ENCODE measurements at regions not wholly inside any gene's neighbourhood (a gene's known extent, or its start where the extent isn't known, plus 50 kb on each side); places are given as distances from the start of the nearest gene placed in this dataset.

DNA sequence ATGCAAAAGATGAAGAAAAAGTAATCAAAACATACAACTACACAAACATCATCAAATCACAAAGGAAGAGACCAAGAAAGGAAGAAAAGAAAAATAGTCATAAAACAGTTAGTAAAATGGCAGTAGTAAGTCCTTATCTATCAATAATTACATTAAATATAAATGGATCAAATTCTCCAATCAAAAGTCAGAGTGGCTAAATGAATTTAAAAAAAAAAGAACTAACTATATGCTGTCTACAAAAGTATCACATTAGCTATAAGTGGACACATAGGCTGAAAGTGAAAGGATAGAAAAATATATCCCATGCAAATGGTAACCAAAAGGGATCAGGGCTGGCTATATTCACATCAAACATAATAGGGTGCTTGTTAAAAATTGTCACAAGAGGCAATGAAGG is 116.5 kb downstream of the NOL4 start:
- Histone ChIP-seq H3K27ac (no peak overlapping the region), H3K4me1 (replicated peaks in 1 of 2) (no peaks in the 10 kb centered on the region), H3K4me3 (no peak overlapping the region), H3K9me3 (replicated peaks in 1 of 3) (peaks cover 0 to 3% (median 0%) of the 10 kb centered on the region in 3 donors), H3K27me3 (no peaks in the 10 kb centered on the region), H3K36me3 (replicated peaks in 1 of 2) (no peaks in the 10 kb centered on the region)
- TF ChIP-seq CTCF (IDR thresholded peaks at IDR 0.05) (no peak), POLR2A (IDR thresholded peaks at IDR 0.05) (no peak)
- intact Hi-C loops (cut with DNase I), result no loop called here
- no peak for DNase-seq

DNA sequence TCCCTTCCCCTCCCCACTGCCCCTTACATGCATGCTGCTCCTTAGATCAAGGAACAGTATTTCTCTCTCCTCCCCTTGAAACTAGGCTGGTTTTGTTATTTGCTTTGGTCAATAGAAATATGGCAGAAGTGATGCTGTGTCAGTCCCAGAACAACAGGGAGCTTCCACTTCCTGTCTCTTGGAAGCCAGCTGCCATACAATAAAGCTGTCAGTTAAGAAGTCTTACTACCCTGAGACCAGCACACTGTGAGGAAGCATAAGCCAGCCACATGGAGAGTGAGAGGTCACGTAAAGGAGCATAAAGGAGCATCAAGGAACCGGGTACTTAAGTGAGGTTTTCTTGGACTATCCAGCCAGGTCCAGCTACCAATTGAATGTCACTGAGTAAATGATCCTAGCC is 126.6 kb downstream of the NOL4 start:
- no peak overlapping the region for H3K27ac ChIP-seq
- no peak for DNase-seq
- intact Hi-C loops (cut with DNase I), result no loop called here
- no peaks in the 10 kb centered on the region for H3K27me3 ChIP-seq
- H3K36me3 ChIP-seq (replicated peaks in 1 of 2), result no peaks in the 10 kb centered on the region
- WGBS, 4 donors, result 38 to 53% (median 51%) methylated on average over 2 of the region's 2 CpGs
- no peaks in the 10 kb centered on the region for H3K9me3 ChIP-seq (replicated peaks in 1 of 3)
- no peak for TF ChIP-seq POLR2A (IDR thresholded peaks at IDR 0.05)
- TF ChIP-seq CTCF (IDR thresholded peaks at IDR 0.05), result no peak
- H3K4me3 ChIP-seq, result no peak overlapping the region
- H3K4me1 ChIP-seq (replicated peaks in 1 of 2), result no peaks in the 10 kb centered on the region

- WGBS, 4 donors, result 48 to 82% (median 60%) methylated on average over 1 of the region's 1 CpG
- Histone ChIP-seq H3K36me3 (replicated peaks in 1 of 2) (no peaks in the 10 kb centered on the region), H3K4me3 (no peak overlapping the region), H3K9me3 (replicated peaks in 1 of 3) (no peaks in the 10 kb centered on the region), H3K27me3 (no peaks in the 10 kb centered on the region), H3K4me1 (replicated peaks in 1 of 2) (no peaks in the 10 kb centered on the region), H3K27ac (no peak overlapping the region)
- TF ChIP-seq POLR2A (IDR thresholded peaks at IDR 0.05) (no peak), CTCF (IDR thresholded peaks at IDR 0.05) (no peak)
- intact Hi-C loops (cut with DNase I), result no loop called here
- DNase-seq, result no peak
Observed at GRCh38 chr18:34097312-34097711, 127.4 kb downstream of the NOL4 start.

DNA sequence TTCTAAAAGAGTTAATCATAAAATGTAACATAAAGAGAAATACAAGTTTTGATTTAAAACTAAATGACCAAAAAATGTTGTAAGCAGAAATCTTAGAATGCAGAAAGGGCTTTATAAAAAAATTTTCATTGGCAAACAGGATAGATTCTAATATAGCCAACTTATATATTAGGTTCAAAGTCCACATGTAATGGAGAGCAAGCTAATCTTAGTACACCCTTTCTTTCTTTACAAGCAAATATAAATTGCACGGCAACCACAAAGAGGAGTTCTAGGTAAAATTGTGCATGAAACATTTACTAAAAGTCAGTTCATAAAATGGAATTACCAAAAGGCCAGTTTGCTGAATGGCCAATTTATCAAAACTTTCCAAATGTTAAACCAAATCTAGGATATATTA is 130.6 kb downstream of the NOL4 start:
- Histone ChIP-seq H3K36me3 (replicated peaks in 1 of 2) (no peaks in the 10 kb centered on the region), H3K27ac (no peak overlapping the region), H3K4me1 (replicated peaks in 1 of 2) (no peaks in the 10 kb centered on the region), H3K27me3 (no peaks in the 10 kb centered on the region), H3K4me3 (no peak overlapping the region), H3K9me3 (replicated peaks in 1 of 3) (no peaks in the 10 kb centered on the region)
- no peak for TF ChIP-seq CTCF (IDR thresholded peaks at IDR 0.05)
- TF ChIP-seq POLR2A (IDR thresholded peaks at IDR 0.05), result no peak
- 73 to 90% (median 87%) methylated on average over 1 of the region's 1 CpG for WGBS, 4 donors
- intact Hi-C loops (cut with DNase I), result no loop called here
- DNase-seq, result no peak
